Right ventricle myocardium inferior (tissue), 1 donor: ENCODE measurements at regions not wholly inside any gene's neighbourhood (a gene's known extent, or its start where the extent isn't known, plus 50 kb on each side); places are given as distances from the start of the nearest gene placed in this dataset.

Experiments used
- ATAC-seq: fragments of 200-7000 bp; cut with Tn5 transposase; one replicate; pipeline ENCODE4 v1.9.1; 2020; ENCODE audit warnings: mild to moderate bottlenecking, moderate library complexity
- DNase-seq: peaks from one replicate; pipeline ENCODE4 v3.0.0; 2021; ENCODE audit errors: missing footprints
- intact Hi-C: fragments of 100-400 bp; cut with DNase I; formaldehyde crosslinking; loops from one replicate; pipeline ENCODE4 v1.11.0; 2022
- donor health status: DM: no; HTN: yes; CAD: no; lungs with severe emphysema.

DNA sequence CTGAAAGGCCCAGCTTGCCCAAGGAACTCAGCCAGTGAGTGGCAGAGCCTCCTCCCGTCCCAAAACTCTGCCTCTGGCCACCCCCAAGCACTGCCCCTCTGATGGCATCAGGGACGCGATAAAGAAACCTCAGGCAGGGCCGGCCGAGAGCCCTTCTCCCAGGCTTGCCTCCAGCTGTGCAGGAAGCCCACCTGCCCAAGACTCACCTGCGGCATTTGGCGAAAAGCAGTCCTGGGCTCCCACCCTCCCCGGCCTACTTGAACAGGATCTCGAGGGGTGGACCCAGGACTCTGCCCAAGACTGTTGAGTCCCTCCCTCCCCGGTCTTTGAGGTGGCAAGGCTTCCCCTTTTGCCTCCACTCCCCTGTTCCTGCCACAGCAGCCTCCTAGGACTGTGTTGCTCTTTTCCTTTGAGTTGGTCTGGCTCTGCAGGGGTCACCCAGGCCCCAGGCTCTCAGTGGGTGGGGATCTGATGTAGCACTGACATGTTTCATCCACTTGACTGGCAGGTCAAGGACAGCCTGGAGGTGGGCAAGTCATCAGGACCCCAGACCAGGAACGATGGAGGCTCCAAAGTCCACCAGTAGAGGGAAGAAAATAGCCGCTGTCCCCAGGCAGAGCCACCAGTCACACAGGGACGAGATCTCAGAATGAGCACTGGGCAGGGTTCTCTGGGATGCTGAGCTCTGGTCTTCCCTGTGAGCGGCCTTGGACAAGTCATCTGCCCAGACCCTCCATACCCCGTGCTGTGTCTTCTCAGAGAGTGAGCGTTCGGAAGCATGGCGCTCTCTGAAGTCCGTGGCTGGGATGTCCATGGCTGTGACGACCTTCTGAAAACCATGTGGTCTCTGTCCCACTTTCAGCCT lies 111.0 kb upstream of the TNRC6C start:
- ATAC-seq (peak; percentile 20), DNase-seq (no peak)
- intact Hi-C loops = no loop called here

- ATAC-seq = no peak
- DNase-seq = no peak
- intact Hi-C loops = no loop called here
Observed at GRCh38 chr17:77848257-77848656, 110.2 kb upstream of the TNRC6C start.

- intact Hi-C loops = no loop called here
- ATAC-seq = no peak
- no peak for DNase-seq
Observed at GRCh38 chr17:77849239-77849638, 109.3 kb upstream of the TNRC6C start.

DNA sequence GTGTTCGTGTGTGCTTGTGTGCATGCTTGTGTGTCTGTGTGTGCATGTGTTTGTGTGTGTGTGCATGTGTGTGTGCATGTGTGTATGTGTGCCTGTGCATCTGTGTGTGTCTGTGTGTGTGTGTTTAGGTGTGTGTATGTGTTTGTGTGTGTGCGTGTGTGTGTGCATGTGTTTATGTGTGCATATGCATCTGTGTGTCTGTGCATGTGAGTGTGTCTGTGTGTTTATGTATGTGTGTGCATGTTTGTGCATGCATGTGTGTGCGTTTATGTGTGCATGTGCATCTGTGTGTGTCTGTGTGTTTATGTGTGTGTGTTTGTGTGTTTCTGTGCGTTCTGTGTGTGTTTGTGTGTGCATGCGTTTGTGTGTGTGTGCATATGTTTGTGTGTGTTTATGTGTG lies 106.6 kb upstream of the TNRC6C start:
- ATAC-seq (no peak), DNase-seq (no peak)
- intact Hi-C loops = no loop called here

DNA sequence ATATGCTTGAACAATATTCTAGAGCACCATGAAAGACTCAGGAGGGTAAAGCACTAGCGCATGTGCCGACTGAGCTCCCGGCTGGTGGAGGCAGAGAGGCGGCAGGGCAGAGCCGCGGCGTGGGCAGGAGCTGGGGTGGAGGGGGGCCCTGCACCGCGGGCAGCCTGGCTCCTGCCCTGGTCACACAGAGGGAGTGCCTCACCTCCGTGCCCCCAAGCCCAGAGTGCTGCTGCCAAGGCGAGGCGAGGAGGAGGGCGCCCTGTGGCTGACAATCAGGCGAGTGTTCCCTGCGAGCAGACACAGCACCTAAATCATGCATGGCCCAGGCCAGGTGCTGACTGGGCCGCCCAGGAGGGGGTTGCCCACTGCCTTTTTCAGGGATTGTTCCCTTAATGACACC lies 105.8 kb upstream of the TNRC6C start:
- ATAC-seq = no peak
- no peak for DNase-seq

GRCh38 chr17:77853191-77853977 lies 105.1 kb upstream of the TNRC6C start:
- ATAC-seq (no peak), DNase-seq (no peak)
- intact Hi-C loops = no loop called here

More for the DNA sequence above, 105.8 kb upstream of the TNRC6C start:
- intact Hi-C loops = no loop called here

DNA sequence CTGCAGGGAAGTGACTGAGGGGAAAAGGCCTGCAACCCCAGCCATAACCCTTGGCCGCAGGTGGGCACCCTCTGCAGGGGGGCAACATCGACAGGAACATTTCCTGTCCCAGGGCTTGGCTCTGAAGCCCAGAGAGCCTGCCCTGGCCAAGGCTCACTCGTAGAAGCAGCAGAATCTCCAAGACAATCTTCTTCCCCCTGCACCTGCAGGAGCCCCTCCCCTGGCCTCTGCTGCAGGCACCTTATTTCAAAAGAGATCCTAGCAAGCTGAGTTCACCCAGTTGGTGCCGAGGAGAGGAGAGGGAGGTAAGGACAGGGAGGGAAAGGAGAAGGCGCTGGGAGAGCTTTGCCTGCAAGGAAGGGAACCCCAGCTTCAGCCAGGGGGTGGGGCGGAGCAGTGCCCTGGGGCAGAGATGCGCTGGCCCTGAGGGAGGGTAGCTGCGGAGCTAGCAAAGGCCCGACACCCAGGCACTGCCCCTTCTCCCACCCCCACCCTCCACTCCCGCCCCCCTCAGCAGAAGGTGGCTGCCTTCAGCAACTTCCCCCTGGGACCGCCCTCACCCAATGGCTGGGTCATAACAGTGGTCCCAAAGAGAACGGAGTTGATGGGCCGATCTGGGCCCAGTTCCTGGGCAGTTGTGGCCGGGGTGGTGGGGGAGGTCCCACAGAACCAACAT lies 104.3 kb upstream of the TNRC6C start:
- intact Hi-C loops = no loop called here
- DNase-seq (no peak), ATAC-seq (no peak)

- intact Hi-C loops = no loop called here
- ATAC-seq (no peak), DNase-seq (no peak)
Observed at GRCh38 chr17:77854759-77855745, 103.5 kb upstream of the TNRC6C start.

DNA sequence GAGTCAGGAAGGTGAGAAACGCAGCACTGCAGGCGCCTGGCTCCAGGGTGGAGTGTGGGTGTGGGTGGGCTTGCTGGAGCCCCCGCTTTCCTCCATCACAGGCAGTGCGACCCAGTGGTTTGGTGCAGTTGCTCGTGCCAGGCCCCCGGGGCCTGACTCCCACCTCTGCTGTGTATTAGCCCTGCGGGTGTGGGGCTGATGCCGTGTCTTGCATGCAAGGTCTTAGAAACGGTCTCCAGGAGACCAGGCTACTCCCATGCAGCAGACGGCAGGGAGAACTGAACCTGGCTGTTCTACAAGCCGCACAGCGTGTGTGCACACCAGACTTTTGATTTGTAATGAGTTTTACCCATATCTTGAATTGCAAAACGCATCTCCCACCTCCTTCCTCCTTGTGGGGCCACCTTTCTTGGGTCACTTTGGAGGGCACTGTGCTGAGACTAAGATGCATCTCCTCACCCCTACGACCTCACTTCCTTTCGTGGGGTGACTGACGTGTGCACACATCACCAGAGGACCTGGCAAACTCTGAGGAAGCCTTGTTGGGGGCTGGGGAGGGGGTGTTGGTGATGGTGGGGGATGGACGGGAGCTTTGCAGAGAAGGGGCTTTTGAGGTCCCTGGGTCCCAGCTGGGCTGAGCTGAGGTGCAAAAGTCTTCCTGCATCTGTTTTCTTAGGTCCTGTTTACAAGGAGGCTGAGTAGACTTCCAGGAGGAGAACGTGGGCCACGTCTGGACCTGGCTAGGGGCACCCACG lies 101.8 kb upstream of the TNRC6C start:
- intact Hi-C loops = no loop called here
- ATAC-seq (no peak), DNase-seq (no peak)

DNA sequence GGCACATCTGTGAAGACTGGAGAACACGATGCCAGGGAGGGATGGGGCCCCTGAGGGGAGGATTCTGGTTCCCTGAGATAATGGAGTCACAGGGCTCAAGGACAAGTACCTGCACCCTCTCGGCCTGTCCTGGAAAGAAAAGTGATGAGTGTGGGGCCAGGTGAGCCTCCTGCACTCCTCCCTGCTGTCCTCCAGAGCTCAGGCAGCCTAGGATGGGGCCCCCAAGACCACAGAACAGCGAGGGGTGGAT lies 101.3 kb upstream of the TNRC6C start:
- DNase-seq = no peak
- no peak for ATAC-seq
- intact Hi-C loops = no loop called here

GRCh38 chr17:77857613-77858012 lies 100.9 kb upstream of the TNRC6C start:
- intact Hi-C loops = no loop called here
- no peak for ATAC-seq

DNA sequence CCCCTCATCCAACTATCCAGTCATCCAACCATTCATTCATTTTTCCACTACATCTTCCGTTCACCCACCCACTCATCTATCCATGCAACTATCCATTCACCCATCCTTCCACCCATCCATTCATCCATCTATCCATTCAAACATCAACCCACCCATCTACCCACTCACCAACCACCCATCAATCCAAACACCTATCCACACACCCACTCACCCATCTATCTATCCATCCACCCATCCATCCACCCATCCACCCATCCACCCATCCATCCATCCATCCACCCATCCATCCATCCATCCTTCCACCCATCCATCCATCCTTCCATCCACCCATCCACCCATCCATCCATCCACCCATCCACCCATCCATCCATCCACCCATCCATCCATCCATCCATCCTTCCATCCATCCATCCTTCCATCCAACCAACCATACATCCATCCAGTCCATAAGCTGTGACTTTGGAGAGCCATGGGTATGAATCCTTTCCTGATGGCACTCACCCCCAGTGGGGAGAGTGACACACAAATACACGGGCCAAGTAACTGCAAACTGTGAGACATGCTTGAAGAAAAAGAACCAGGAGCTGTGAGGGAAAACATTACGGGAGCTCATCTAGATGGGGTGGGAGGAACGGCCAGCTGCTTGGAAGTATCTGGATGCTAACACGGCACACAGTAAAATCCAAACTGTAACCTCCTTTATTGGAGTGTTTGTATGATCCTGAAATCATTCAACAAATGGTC lies 100.0 kb upstream of the TNRC6C start:
- peak; percentile 6 for ATAC-seq
- intact Hi-C loops = no loop called here
- DNase-seq = no peak

More at GRCh38 chr17:77857613-77858012, 100.9 kb upstream of the TNRC6C start:
- no peak for DNase-seq

DNA sequence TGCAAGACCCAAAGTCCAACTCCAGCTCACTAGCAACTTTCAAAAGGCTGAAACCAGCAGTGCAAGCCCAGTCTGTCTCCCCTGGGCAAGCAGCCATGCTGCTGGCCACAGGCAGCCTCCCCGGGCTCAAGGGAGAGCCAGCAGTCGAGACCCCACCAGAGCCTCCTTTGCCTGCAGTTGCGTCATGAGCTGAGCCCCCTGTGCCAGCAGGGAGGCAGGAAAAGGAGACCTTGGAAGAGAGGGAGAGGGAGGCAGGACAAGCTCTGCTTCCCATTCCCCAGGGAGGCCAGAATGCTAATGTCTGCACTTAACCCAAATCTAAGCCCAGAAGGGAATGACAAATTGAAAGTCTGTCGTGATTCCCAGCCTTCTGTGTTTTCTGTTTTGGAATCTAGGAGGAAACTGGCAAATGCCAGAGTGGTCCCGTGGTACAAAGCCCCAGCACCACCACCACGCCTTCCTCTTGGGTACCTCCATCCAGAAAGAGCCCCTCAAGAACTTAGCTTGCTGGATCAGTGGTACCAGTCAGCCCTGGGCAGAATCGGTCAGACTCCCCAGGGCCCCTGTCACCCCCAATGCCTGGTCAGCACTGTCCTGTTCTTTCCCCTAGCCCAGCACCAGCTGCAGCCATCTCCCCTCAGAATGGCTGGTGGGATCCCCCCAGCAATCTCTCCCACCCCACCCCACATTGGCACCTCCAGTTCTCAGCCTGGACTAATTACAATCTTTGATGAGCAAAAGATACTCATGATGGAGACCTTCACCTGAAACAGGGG lies 99.3 kb upstream of the TNRC6C start:
- DNase-seq (no peak), ATAC-seq (peak; percentile 59)
- intact Hi-C loops = no loop called here

GRCh38 chr17:77861133-77861695 lies 97.3 kb upstream of the TNRC6C start:
- ATAC-seq (no peak), DNase-seq (no peak)
- intact Hi-C loops = no loop called here

- intact Hi-C loops = no loop called here
- DNase-seq = no peak
- no peak for ATAC-seq
Observed at GRCh38 chr17:77861981-77862645, 96.4 kb upstream of the TNRC6C start.
